OCI-LY7 (cell line): ENCODE measurements at regions not wholly inside any gene's neighbourhood (a gene's known extent, or its start where the extent isn't known, plus 50 kb on each side); places are given as distances from the start of the nearest gene placed in this dataset.

ENCODE experiments used
- BruUV-seq: library from RNA; stranded (reverse); fragments of 400-500 nt; replicated peaks from 2 replicates; lab custom pipeline; 2021; lab: Mats Ljungman, UMichigan
- CTCF ChIA-PET: fragments of 300-600 bp; sonication (Branson Sonifier 250); formaldehyde crosslinking; loops from one replicate; lab custom pipeline; 2022; ENCODE audit warnings: antibody characterized with exemption; ENCODE audit not compliant: unreplicated experiment; lab: Charles Lee
- POLR2A ChIA-PET: fragments of 300-600 bp; sonication (Branson Sonifier 250); formaldehyde crosslinking; loops from one replicate; lab custom pipeline; 2022; ENCODE audit warnings: antibody characterized with exemption; lab: Charles Lee
- DNase-seq: peaks from one replicate; pipeline ENCODE4 v3.0.0-alpha.2; 2015; ENCODE audit warnings: low spot score
- H2AFZ ChIP-seq: fragments of 200-600 bp; sonication (generic), shearing (Covaris generic); 2 replicates; pipeline ENCODE4 v1.6.1; 2014; ENCODE audit warnings: mild to moderate bottlenecking, antibody characterized with exemption, low read length, moderate library complexity
- H3K27ac ChIP-seq: fragments of 200-600 bp; sonication (generic); 2 replicates; pipeline ENCODE4 v1.5.1; 2014; ENCODE audit warnings: mixed run types, low read depth, mild to moderate bottlenecking, moderate library complexity, low read length, inconsistent platforms; ENCODE audit not compliant: poor library complexity, severe bottlenecking
- H3K36me3 ChIP-seq: fragments of 200-600 bp; sonication (generic); 2 replicates; pipeline ENCODE4 v1.6.1; 2014; ENCODE audit warnings: mild to moderate bottlenecking, antibody characterized with exemption, low read length, moderate library complexity, mixed read lengths; ENCODE audit not compliant: insufficient read depth
- H3K4me1 ChIP-seq: fragments of 200-600 bp; sonication (generic); 2 replicates; pipeline ENCODE4 v1.5.1; 2014; ENCODE audit warnings: mild to moderate bottlenecking, low read length; ENCODE audit not compliant: insufficient read depth, poor library complexity, severe bottlenecking
- H3K4me2 ChIP-seq: fragments of 200-600 bp; sonication (generic); 2 replicates; pipeline ENCODE4 v1.6.1; 2014; ENCODE audit warnings: mild to moderate bottlenecking, low read length
- H3K4me3 ChIP-seq: fragments of 200-600 bp; sonication (generic); 2 replicates; pipeline ENCODE4 v1.5.1; 2014; ENCODE audit warnings: mild to moderate bottlenecking, low read depth, low read length; ENCODE audit not compliant: poor library complexity, severe bottlenecking
- H3K79me2 ChIP-seq: fragments of 200-600 bp; sonication (generic); 2 replicates; pipeline ENCODE4 v1.6.1; 2016; ENCODE audit warnings: low read depth, mild to moderate bottlenecking, low read length, moderate library complexity, mixed read lengths; ENCODE audit not compliant: insufficient read depth
- H3K9me2 ChIP-seq: fragments of 200-600 bp; sonication (generic); 2 replicates; pipeline ENCODE4 v1.6.1; 2016; ENCODE audit warnings: mild to moderate bottlenecking, low read length, mixed read lengths; ENCODE audit not compliant: insufficient read depth
- H3K9me3 ChIP-seq: fragments of 200-600 bp; sonication (generic); 2 replicates; pipeline ENCODE4 v1.6.1; 2014; ENCODE audit warnings: mild to moderate bottlenecking, mixed run types, low read length, mixed read lengths
- H4K20me1 ChIP-seq: fragments of 200-600 bp; sonication (generic); 2 replicates; pipeline ENCODE4 v1.6.1; 2014; ENCODE audit warnings: mild to moderate bottlenecking, antibody characterized with exemption, low read length, moderate library complexity, mixed read lengths; ENCODE audit not compliant: insufficient read depth
- CTCF ChIP-seq: fragments of 200-600 bp; sonication (generic); conservative IDR thresholded peaks from 2 replicates; pipeline ENCODE4 v1.5.1; 2014; ENCODE audit warnings: mild to moderate bottlenecking, antibody characterized with exemption, low read length, moderate library complexity, mixed read lengths
- EZH2phosphoT487 ChIP-seq: fragments of 200-600 bp; sonication (generic); IDR thresholded peaks from 2 replicates; pipeline ENCODE4 v1.6.1; 2018; ENCODE audit warnings: low read depth, borderline replicate concordance, mild to moderate bottlenecking, mixed run types, antibody characterized with exemption, low read length, moderate library complexity, mixed read lengths
- intact Hi-C: fragments of 100-400 bp; cut with micrococcal nuclease; formaldehyde crosslinking; loops from one replicate; pipeline ENCODE4 v1.10.0; 2022; ENCODE audit not compliant: unreplicated experiment

GRCh38 chr2:64873472-64873924, 115.7 kb upstream of the SLC1A4 start:
- Histone ChIP-seq H3K4me2 (peak overlapping the region; percentile 59), H3K9me2 (no peaks in the 10 kb centered on the region), H3K9me3 (no peaks in the 10 kb centered on the region), H3K79me2 (no peaks in the 10 kb centered on the region), H3K4me1 (peaks cover 9% of the 10 kb centered on the region), H2AFZ (peak overlapping the region; percentile 81), H4K20me1 (no peaks in the 10 kb centered on the region), H3K27ac (no peak overlapping the region), H3K36me3 (no peaks in the 10 kb centered on the region), H3K4me3 (peak overlapping the region; percentile 28)
- CTCF ChIA-PET: no interaction called here
- POLR2A ChIA-PET: interaction anchor here (1.5 kb wide), 1 partner anchor 351 kb away, joined by 4 read pairs; no protein-coding TSS in a partner anchor
- DNase-seq: peak; percentile 75
- intact Hi-C loops: loop anchor here (1.0 to 2.0 kb wide), 5 partner anchors 43 to 351 kb away; no protein-coding TSS in a partner anchor
- TF ChIP-seq EZH2phosphoT487: no peak
- peak; percentile 98 for TF ChIP-seq CTCF
- BruUV-seq: no TSS peak

- TF ChIP-seq CTCF: no peak
- TF ChIP-seq EZH2phosphoT487: no peak
- H3K79me2 ChIP-seq: no peaks in the 10 kb centered on the region
Observed at GRCh38 chr2:64874593-64874992, 114.6 kb upstream of the SLC1A4 start.

GRCh38 chr2:64875368-64875767, 113.8 kb upstream of the SLC1A4 start:
- H3K4me2 ChIP-seq: no peak overlapping the region
- H3K4me3 ChIP-seq: no peak overlapping the region
- TSS peak; percentile 43 for BruUV-seq
- no peak for DNase-seq
- no peak overlapping the region for H3K27ac ChIP-seq
- no peak overlapping the region for H2AFZ ChIP-seq
- H3K9me2 ChIP-seq: no peaks in the 10 kb centered on the region
- ChIA-PET CTCF (no interaction called here), POLR2A (no interaction called here)
- intact Hi-C loops: no loop called here
- TF ChIP-seq EZH2phosphoT487: no peak
- no peak for TF ChIP-seq CTCF
- H3K9me3 ChIP-seq: no peaks in the 10 kb centered on the region
- H3K79me2 ChIP-seq: no peaks in the 10 kb centered on the region
- H4K20me1 ChIP-seq: no peaks in the 10 kb centered on the region
- peaks cover 9% of the 10 kb centered on the region for H3K4me1 ChIP-seq
- no peaks in the 10 kb centered on the region for H3K36me3 ChIP-seq

More at GRCh38 chr2:64874593-64874992, 114.6 kb upstream of the SLC1A4 start:
- H3K4me1 ChIP-seq: peaks cover 9% of the 10 kb centered on the region
- intact Hi-C loops: no loop called here
- POLR2A ChIA-PET: no interaction called here
- H3K27ac ChIP-seq: no peak overlapping the region
- no peak overlapping the region for H3K4me2 ChIP-seq
- CTCF ChIA-PET: no interaction called here
- no peaks in the 10 kb centered on the region for H3K9me2 ChIP-seq
- H3K4me3 ChIP-seq: no peak overlapping the region
- no peak for DNase-seq
- no peaks in the 10 kb centered on the region for H3K9me3 ChIP-seq
- no peak overlapping the region for H2AFZ ChIP-seq
- BruUV-seq: no TSS peak
- no peaks in the 10 kb centered on the region for H4K20me1 ChIP-seq
- no peaks in the 10 kb centered on the region for H3K36me3 ChIP-seq
